Thoracic aorta (tissue), 2 donors: ENCODE measurements at regions not wholly inside any gene's neighbourhood (a gene's known extent, or its start where the extent isn't known, plus 50 kb on each side); places are given as distances from the start of the nearest gene placed in this dataset.

Experiments
- ATAC-seq: fragments of 150-250 bp; one replicate; pipeline ENCODE4 v1.8.0; 2017; ENCODE audit warnings: low read depth; ENCODE audit not compliant: insufficient number of reproducible peaks, low FRiP score
- DNase-seq: peaks from one replicate; pipeline ENCODE4 v3.0.0-alpha.2; 2020; ENCODE audit warnings: low spot score
- H3K27ac ChIP-seq, 2 donors: fragments of 200-600 bp; sonication (generic); 1 replicate in 1 of 2; 2 replicates in 1 of 2; pipeline ENCODE4 v1.5.1; 2016; ENCODE audit warnings: mild to moderate bottlenecking in 2 of 2, moderate library complexity in 2 of 2
- H3K27me3 ChIP-seq: fragments of 200-600 bp; sonication (generic); replicated peaks from 2 replicates; pipeline ENCODE4 v1.6.0; 2016; ENCODE audit warnings: mild to moderate bottlenecking; ENCODE audit not compliant: insufficient read depth
- H3K36me3 ChIP-seq: fragments of 200-600 bp; sonication (generic); one replicate; pipeline ENCODE4 v1.5.1; 2016
- H3K4me1 ChIP-seq, 2 donors: fragments of 200-600 bp; sonication (generic); 1 replicate in 1 of 2; 2 replicates in 1 of 2; pipeline versions ENCODE4 v1.5.1 to v1.6.0; 2016; ENCODE audit warnings: low read depth in 2 of 2, mild to moderate bottlenecking in 1 of 2; ENCODE audit not compliant: control insufficient read depth in 1 of 2
- H3K4me3 ChIP-seq: fragments of 200-600 bp; sonication (generic); 2 replicates; pipeline ENCODE4 v1.5.1; 2016; ENCODE audit warnings: mild to moderate bottlenecking
- H3K9me3 ChIP-seq: fragments of 200-600 bp; sonication (generic); 2 replicates; pipeline ENCODE4 v1.5.1; 2016
- TF ChIP-seq, protein P1 (sequence below): fragments of 200-600 bp; sonication (generic); IDR thresholded peaks from one replicate; pipeline ENCODE4 v1.5.1; 2019; ENCODE audit warnings: antibody characterized with exemption

DNA sequence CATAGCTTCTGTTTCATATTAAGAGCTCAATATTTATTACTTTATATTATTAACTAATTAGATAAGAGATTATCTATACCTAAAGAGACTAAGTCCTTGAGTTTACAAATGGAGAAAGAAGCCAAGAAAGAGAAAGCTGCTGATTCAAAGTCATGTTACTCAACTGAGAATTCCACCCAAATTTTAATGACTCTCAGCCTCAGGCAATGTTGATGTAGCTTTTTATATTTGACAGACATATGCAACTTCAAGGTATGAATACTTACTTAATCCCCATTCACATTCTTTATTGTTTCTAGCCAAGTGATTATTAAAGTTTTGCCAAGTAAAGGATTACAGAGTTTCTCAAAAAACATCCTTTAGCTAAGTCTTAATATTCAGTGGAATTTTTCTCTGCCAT is 527.5 kb upstream of the NMUR2 start:
- DNase-seq = no peak
- TF ChIP-seq, protein P1, sequence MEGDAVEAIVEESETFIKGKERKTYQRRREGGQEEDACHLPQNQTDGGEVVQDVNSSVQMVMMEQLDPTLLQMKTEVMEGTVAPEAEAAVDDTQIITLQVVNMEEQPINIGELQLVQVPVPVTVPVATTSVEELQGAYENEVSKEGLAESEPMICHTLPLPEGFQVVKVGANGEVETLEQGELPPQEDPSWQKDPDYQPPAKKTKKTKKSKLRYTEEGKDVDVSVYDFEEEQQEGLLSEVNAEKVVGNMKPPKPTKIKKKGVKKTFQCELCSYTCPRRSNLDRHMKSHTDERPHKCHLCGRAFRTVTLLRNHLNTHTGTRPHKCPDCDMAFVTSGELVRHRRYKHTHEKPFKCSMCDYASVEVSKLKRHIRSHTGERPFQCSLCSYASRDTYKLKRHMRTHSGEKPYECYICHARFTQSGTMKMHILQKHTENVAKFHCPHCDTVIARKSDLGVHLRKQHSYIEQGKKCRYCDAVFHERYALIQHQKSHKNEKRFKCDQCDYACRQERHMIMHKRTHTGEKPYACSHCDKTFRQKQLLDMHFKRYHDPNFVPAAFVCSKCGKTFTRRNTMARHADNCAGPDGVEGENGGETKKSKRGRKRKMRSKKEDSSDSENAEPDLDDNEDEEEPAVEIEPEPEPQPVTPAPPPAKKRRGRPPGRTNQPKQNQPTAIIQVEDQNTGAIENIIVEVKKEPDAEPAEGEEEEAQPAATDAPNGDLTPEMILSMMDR = no peak
- H3K4me3 ChIP-seq = no peak overlapping the region
- H3K27me3 ChIP-seq = no peaks in the 10 kb centered on the region
- ATAC-seq = no peak
- H3K27ac ChIP-seq = no peak overlapping the region
- no peaks in the 10 kb centered on the region for H3K4me1 ChIP-seq
- no peaks in the 10 kb centered on the region for H3K9me3 ChIP-seq
- no peaks in the 10 kb centered on the region for H3K36me3 ChIP-seq

DNA sequence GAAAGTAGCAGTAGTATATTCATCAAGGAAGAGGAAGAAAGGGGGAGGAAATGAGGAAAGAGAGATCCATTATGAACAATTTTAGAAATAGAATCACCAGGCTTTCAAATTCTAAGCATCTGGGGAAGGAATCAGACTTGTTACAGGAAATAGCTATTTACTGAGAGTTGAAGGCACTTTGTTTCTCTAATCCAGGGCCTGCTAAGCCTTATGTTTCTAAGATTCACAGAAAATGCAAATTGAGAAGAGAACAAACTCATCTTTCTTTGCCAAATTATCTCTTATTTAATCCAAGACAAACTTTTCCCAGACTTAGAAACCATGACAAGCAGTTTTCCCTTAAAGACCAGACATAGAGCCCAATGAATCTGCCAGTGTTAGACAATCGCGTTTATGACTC is 528.0 kb upstream of the NMUR2 start:
- H3K4me3 ChIP-seq = no peak overlapping the region
- DNase-seq = no peak
- ATAC-seq = no peak
- no peaks in the 10 kb centered on the region for H3K4me1 ChIP-seq
- TF ChIP-seq, protein P1 = no peak
- H3K36me3 ChIP-seq = no peaks in the 10 kb centered on the region
- no peak overlapping the region for H3K27ac ChIP-seq
- H3K27me3 ChIP-seq = no peaks in the 10 kb centered on the region
- H3K9me3 ChIP-seq = no peaks in the 10 kb centered on the region

DNA sequence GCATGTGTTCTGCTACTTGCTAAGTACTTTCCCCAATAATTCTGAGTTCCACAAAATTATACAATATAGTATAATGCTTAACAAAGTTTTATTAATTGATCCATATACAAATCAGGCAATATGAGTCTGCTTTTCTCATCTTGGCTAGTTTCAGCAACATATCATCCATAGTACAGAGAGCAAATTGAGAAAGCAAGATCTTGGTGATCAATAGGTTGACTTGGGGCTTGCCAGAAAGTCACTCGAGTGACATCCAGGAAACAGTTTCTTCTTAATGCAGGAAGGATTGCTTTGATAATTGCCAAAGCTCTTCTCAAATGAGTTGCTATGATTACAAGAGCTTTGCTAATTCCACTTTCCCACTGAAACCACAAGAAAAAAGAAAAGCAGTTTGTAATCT is 533.6 kb upstream of the NMUR2 start:
- TF ChIP-seq, protein P1 = no peak
- Histone ChIP-seq H3K27me3 (no peaks in the 10 kb centered on the region), H3K4me3 (no peak overlapping the region), H3K27ac (no peak overlapping the region), H3K36me3 (no peaks in the 10 kb centered on the region), H3K4me1 (no peaks in the 10 kb centered on the region), H3K9me3 (no peaks in the 10 kb centered on the region)
- DNase-seq = no peak
- no peak for ATAC-seq

DNA sequence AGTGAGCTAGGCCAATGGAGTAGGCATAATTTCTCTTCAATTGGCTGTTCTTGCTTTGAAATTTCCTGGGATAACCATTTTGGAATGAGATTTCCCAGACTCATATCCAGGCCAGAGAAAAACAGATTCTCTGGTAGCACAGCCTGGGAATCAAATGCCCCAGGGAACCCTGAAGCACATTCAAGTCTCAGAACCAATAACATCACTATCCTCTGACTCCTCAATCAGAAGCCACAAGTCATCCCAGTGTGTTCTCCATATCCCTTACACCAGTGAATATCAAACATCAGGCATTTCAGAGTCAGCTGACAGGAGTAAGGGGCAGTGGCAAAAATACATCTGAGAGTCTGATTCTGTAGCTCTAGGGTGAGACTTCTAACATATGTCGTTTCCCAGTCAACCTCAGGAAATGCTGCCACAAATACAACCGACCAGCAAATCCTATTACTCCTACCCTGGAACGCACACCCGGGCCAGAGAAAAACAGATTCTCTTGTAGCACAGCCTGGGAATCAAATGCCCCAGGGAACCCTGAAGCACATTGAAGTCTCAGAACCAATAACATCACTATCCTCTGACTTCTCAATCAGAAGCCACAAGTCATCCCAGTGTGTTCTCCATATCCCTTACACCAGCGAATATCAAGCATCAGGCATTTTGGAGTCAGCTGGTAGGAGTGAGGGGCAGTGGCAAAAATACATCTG is 537.7 kb upstream of the NMUR2 start:
- Histone ChIP-seq H3K9me3 (no peaks in the 10 kb centered on the region), H3K27me3 (no peaks in the 10 kb centered on the region), H3K36me3 (no peaks in the 10 kb centered on the region), H3K27ac (no peak overlapping the region), H3K4me3 (no peak overlapping the region), H3K4me1 (no peaks in the 10 kb centered on the region)
- DNase-seq (no peak), ATAC-seq (no peak)
- TF ChIP-seq, protein P1 = no peak

DNA sequence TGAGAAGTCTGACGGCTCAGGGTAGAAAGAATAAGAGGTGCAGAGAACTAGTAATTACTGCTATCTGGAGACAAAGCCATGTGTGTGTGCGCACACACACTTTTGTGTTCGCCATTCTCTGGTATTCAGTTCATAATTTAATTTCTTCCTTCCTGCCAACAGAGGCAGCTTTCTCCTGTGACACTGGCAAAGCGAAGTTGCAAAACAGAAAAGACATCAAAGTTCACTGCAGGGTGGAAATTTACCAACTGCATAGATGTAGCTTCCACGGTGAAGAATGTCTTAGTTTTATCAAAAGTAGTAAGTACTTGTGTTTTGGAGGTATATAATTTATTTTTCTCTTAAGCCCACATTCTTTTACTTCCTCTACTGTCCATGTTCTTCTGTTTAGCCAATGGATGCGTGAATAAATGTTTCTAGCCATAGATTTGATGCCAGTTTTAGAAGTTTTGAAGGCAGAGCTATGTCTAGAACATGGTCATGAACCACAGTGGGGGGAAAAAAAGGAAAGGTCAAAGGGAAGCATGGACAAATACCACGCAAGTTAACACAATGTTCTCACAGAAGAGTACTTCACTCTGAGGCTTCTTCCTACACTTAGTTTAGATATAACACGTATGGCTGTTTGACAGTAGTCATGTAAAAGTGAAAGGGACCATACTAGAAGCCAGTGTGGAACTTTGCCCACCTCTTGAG is 536.5 kb upstream of the GRIA1 start:
- TF ChIP-seq, protein P1 = no peak
- Histone ChIP-seq H3K27ac (no peak overlapping the region), H3K4me3 (no peak overlapping the region), H3K36me3 (no peaks in the 10 kb centered on the region), H3K9me3 (no peaks in the 10 kb centered on the region), H3K4me1 (no peaks in the 10 kb centered on the region), H3K27me3 (no peaks in the 10 kb centered on the region)
- ATAC-seq = no peak
- DNase-seq = no peak
